ENCODE measurements at regions not wholly inside any gene's neighbourhood (a gene's known extent, or its start where the extent isn't known, plus 50 kb on each side); places are given as distances from the start of the nearest gene placed in this dataset.
"Not testable (repeated sequence)": the region's sequence is repeated elsewhere in the genome, so short reads cannot be mapped to it uniquely, and the experiment has no call there.

GRCh38 chr5:52255308-52255707 lies 532.4 kb upstream of the ITGA1 start:
- in situ Hi-C loops (cut with HindIII; ENCODE audit: low pct_unique_long_range_greater_than_20kb, low sequenced_read_pairs), result no loop called here
- no peak for TF ChIP-seq JUND (IDR thresholded peaks at IDR 0.05; ENCODE audit: low read depth)

GRCh38 chr5:52262844-52263243 lies 524.9 kb upstream of the ITGA1 start:
- no peak for TF ChIP-seq JUND (IDR thresholded peaks at IDR 0.05; ENCODE audit: low read depth)
- in situ Hi-C loops (cut with HindIII; ENCODE audit: low pct_unique_long_range_greater_than_20kb, low sequenced_read_pairs), result no loop called here
- no peak for DNase-seq (ENCODE audit: low read depth in 1 of 2, low spot score in 1 of 2)

More at GRCh38 chr5:52255308-52255707, 532.4 kb upstream of the ITGA1 start:
- DNase-seq (ENCODE audit: low read depth in 1 of 2, low spot score in 1 of 2), result no peak

DNA sequence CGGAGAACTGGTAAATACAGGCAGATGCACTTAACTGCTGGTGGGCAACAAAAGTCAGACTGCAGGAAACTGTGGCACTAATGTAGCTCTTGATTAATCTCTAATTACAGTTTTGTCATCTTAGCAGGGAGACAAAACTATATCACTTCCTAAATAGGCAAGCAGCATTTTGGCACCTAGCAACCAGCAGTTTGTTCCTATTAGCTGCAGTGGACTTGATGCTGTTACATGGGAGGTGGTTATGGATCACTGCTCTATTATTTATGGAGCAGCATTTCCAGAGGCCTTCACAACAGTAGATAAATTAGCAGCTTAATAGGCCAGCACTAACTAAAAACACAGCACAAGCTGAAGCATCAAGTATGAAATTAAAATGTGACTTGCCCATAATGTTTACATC lies 518.3 kb upstream of the ITGA1 start:
- DNase-seq (ENCODE audit: low read depth in 1 of 2, low spot score in 1 of 2), result peak in 1 of 2 experiments; percentile 10
- in situ Hi-C loops (cut with HindIII; ENCODE audit: low pct_unique_long_range_greater_than_20kb, low sequenced_read_pairs), result no loop called here
- no peak for TF ChIP-seq JUND (IDR thresholded peaks at IDR 0.05; ENCODE audit: low read depth)

DNA sequence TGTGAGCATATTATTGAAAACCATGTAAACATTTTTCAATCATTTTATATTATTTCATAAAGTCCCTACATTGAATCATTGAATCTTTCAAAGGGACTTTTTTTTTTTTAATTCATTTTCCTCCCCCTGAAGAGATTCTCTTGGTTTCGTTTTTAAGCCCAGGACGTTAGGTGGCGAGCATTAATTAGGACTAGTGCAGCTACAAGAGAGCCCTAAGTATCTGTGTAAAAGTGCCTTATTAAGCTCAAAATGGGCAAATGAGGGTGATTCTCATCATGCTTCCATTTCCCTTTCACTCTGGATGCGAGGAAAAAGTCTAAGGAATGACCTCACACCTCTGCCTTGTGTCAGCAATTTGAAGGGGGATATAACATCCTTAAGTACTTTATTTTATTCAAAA lies 517.9 kb upstream of the ITGA1 start:
- in situ Hi-C loops (cut with HindIII; ENCODE audit: low pct_unique_long_range_greater_than_20kb, low sequenced_read_pairs), result no loop called here

GRCh38 chr5:52275639-52276038 lies 512.1 kb upstream of the ITGA1 start:
- DNase-seq (ENCODE audit: low read depth in 1 of 2, low spot score in 1 of 2), result no peak
- no peak for TF ChIP-seq JUND (IDR thresholded peaks at IDR 0.05; ENCODE audit: low read depth)
- in situ Hi-C loops (cut with HindIII; ENCODE audit: low pct_unique_long_range_greater_than_20kb, low sequenced_read_pairs), result no loop called here

More for the DNA sequence above, 517.9 kb upstream of the ITGA1 start:
- TF ChIP-seq JUND (IDR thresholded peaks at IDR 0.05; ENCODE audit: low read depth), result no peak
- DNase-seq (ENCODE audit: low read depth in 1 of 2, low spot score in 1 of 2), result peak in 1 of 2 experiments; percentile 15

DNA sequence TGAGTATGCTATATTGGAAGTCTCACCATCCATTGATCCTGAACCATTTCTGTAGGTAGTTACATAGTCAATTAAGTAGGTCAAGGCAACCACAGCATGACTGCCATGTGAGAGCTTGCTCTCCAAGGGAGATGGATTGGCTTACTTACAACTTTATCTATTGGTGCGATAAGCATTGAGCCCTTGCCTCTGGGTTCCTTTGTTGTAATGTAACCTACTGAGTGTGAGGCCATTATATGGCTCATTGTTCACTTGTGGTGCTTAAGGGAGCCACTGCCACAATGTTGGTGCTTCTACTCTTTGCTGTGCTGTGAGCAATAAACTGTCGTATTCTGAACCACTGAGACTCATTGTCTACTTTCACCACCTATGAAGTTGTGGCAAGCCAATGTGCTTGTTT lies 510.6 kb upstream of the ITGA1 start:
- DNase-seq (ENCODE audit: low read depth in 1 of 2, low spot score in 1 of 2), result no peak
- in situ Hi-C loops (cut with HindIII; ENCODE audit: low pct_unique_long_range_greater_than_20kb, low sequenced_read_pairs), result no loop called here

GRCh38 chr5:52282647-52283046 lies 505.1 kb upstream of the ITGA1 start:
- no peak for DNase-seq (ENCODE audit: low read depth in 1 of 2, low spot score in 1 of 2)
- TF ChIP-seq JUND (IDR thresholded peaks at IDR 0.05; ENCODE audit: low read depth), result no peak
- in situ Hi-C loops (cut with HindIII; ENCODE audit: low pct_unique_long_range_greater_than_20kb, low sequenced_read_pairs), result no loop called here

More for the DNA sequence above, 510.6 kb upstream of the ITGA1 start:
- no peak for TF ChIP-seq JUND (IDR thresholded peaks at IDR 0.05; ENCODE audit: low read depth)

DNA sequence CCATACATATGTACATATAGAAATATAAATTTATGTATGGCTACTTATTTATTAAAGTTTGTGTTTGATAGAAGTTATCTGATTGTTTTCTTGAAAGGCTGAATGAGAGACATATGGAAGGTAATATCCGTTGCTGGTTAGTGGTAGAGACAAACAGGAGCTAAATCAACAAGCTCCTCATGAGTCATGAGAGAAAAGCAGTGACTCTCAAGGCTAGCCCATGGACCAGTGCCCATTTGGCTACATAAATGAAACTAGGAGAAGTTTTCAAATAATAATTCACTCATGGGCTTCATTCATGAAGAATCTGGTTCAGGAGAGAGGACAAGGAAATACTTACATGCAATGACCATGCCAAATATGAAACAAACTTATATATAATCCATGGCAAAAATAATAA lies 504.5 kb upstream of the ITGA1 start:
- TF ChIP-seq JUND (IDR thresholded peaks at IDR 0.05; ENCODE audit: low read depth), result no peak
- in situ Hi-C loops (cut with HindIII; ENCODE audit: low pct_unique_long_range_greater_than_20kb, low sequenced_read_pairs), result no loop called here

GRCh38 chr5:52300703-52301372 lies 486.9 kb upstream of the ITGA1 start:
- no peak for TF ChIP-seq JUND (IDR thresholded peaks at IDR 0.05; ENCODE audit: low read depth)
- no peak for DNase-seq (ENCODE audit: low read depth in 1 of 2, low spot score in 1 of 2)
- in situ Hi-C loops (cut with HindIII; ENCODE audit: low pct_unique_long_range_greater_than_20kb, low sequenced_read_pairs), result no loop called here

More for the DNA sequence above, 504.5 kb upstream of the ITGA1 start:
- DNase-seq (ENCODE audit: low read depth in 1 of 2, low spot score in 1 of 2), result no peak

DNA sequence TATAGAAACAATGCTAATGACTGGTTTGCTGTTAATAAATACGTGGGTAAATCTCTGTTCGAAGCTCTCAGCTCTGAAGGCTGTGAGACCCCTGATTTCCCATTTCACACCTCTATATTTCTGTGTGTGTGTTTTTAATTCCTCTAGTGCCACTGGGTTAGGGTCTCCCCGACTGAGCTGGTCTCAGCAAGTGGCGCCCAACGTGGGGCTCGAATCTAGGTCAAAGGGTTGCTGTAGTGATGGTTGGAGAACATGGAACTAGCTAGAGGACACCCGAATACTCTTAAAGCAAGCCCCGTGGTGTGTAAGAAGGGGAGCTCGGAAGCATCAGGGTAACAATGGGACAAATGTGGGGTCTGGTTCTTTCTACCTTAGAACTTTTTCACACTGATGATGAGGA lies 482.9 kb upstream of the ITGA1 start:
- in situ Hi-C loops (cut with HindIII; ENCODE audit: low pct_unique_long_range_greater_than_20kb, low sequenced_read_pairs), result not testable (repeated sequence)
- peak in 1 of 2 experiments; percentile 8 for DNase-seq (ENCODE audit: low read depth in 1 of 2, low spot score in 1 of 2)

DNA sequence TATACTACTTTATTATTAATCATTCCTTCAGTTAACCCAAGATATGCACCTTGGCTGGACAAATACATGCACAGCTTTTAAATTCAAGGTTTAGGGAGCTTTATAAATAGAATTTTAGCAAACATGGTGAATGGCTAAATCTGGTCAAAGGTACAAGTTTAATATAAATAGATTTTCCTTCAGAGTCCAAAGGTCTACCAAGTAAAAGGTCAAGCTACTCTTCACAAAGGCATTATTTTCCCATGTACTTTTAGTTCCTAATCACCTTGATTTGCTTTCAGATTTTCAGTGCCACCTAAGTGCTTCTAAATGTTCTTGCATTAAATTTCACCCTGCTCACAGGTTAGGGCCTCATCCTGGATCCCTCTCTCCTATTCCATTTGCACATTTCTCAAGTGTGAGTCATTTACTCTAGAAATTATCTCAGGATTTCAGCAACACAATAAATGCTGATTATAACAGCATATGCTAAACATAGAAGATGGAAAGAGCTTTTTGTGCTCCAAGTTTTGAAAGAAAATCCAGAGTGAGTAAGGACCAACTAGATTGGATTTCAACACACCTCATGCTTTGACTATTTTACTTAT lies 459.4 kb upstream of the ITGA1 start:
- no peak for TF ChIP-seq JUND (IDR thresholded peaks at IDR 0.05; ENCODE audit: low read depth)
- DNase-seq (ENCODE audit: low read depth in 1 of 2, low spot score in 1 of 2), result no peak
- in situ Hi-C loops (cut with HindIII; ENCODE audit: low pct_unique_long_range_greater_than_20kb, low sequenced_read_pairs), result no loop called here

GRCh38 chr5:52331725-52332124 lies 456.0 kb upstream of the ITGA1 start:
- in situ Hi-C loops (cut with HindIII; ENCODE audit: low pct_unique_long_range_greater_than_20kb, low sequenced_read_pairs), result no loop called here
- TF ChIP-seq JUND (IDR thresholded peaks at IDR 0.05; ENCODE audit: low read depth), result no peak

DNA sequence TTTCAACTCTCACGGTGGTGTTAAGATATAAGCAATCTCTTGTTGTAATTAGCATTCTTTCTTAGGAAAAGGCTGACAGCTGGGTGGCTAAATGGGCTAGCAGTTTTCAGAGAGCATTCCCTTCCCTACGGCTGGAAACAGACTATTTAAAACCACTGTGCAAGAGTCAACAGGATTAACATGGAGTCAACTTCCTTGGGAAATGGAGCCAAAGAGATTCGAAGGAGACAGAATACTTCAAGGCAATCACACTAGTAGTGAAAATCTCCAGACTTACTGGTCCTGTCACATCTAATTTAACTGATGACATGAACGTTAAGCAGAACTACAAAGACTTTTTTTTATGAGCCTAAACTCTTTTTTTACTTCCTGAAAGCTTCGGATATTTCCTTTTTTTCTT lies 453.3 kb upstream of the ITGA1 start:
- DNase-seq (ENCODE audit: low read depth in 1 of 2, low spot score in 1 of 2), result no peak
- no peak for TF ChIP-seq JUND (IDR thresholded peaks at IDR 0.05; ENCODE audit: low read depth)
- in situ Hi-C loops (cut with HindIII; ENCODE audit: low pct_unique_long_range_greater_than_20kb, low sequenced_read_pairs), result no loop called here

More at GRCh38 chr5:52331725-52332124, 456.0 kb upstream of the ITGA1 start:
- DNase-seq (ENCODE audit: low read depth in 1 of 2, low spot score in 1 of 2), result no peak

GRCh38 chr5:52339285-52339684 lies 448.4 kb upstream of the ITGA1 start:
- DNase-seq (ENCODE audit: low read depth in 1 of 2, low spot score in 1 of 2), result no peak
- in situ Hi-C loops (cut with HindIII; ENCODE audit: low pct_unique_long_range_greater_than_20kb, low sequenced_read_pairs), result no loop called here
- no peak for TF ChIP-seq JUND (IDR thresholded peaks at IDR 0.05; ENCODE audit: low read depth)
